Posterior vena cava (tissue), 2 donors: ENCODE measurements at regions not wholly inside any gene's neighbourhood (a gene's known extent, or its start where the extent isn't known, plus 50 kb on each side); places are given as distances from the start of the nearest gene placed in this dataset.
"Not testable (repeated sequence)": the region's sequence is repeated elsewhere in the genome, so short reads cannot be mapped to it uniquely, and the experiment has no call there.

Experiments used
- DNase-seq: peaks from one replicate; pipeline ENCODE4 v3.0.0-alpha.2; 2020; ENCODE audit warnings: low spot score
- intact Hi-C, 2 donors: fragments of 100-400 bp; cut with DNase I; formaldehyde crosslinking; loops; one replicate each; pipeline versions ENCODE4 v1.14.1 to v1.14.2; 2022 to 2023
- donor health status: DM: yes; HTN: yes; CAD: no.
- donor health status: DM: yes; HTN: yes; CAD: no.

DNA sequence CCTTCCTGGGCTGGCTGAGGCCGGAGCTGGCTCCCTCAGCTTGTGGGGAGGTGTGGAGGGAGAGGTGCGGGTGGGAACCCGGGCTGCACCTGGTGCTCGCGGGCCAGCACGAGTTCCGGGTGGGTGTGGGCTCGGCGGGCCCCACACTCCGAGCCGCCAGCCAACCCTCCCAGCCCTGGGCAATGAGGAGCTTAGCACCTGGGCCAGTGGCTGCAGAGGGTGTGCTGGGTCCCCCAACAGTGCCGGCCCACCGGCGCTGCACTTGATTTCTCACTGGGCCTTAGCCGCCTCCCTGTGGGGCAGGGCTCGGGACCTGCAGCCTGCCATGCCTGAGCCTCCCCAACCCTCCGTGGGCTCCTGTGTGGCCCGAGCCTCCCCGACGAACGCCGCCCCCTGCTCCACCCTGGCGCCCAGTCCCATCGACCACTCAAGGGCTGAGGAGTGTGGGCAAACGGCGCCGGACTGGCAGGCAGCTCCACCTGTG is 182.7 kb upstream of the PAQR3 start:
- peak; percentile 69 for DNase-seq
- intact Hi-C loops = no loop called here

DNA sequence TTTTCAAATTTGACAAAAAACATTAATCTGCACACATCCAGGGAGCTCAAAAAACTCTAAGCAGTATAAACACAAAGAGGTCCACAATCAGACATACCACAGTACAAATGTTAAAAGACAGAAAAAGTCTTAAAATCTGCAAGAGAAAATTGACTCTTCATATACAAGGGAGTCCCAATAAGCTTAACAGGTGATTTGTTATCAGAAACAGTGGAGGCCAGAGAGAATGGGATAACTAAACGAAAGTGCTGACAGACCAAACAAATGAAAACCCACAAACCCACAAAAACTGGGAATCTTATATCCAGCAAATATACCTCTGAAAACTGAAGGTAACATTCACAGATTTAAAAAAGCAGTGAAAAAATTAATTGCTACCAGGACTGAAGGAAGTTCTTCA is 182.0 kb upstream of the PAQR3 start:
- no peak for DNase-seq
- intact Hi-C loops = no loop called here

DNA sequence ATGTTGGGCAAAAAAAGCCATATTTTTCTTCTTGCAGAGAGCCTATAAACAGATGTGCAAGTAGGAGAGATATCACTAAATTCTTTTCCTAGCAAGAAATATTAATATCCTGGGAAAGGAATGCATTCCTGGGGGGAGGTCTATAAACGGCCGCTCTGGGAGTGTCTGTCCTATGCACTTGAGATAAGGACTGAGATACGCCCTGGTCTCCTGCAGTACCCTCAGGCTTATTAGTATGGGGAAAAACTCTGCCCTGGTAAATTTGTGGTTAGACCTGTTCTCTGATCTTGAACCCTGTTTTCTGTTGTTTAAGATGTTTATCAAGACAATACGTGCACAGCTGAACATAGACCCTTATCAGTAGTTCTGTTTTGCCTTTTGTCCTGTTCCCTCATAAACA is 177.8 kb upstream of the PAQR3 start:
- not testable (repeated sequence) for DNase-seq

GRCh38 chr4:79107014-79107413 is 167.8 kb upstream of the PAQR3 start:
- DNase-seq = no peak
- intact Hi-C loops = no loop called here

More for the DNA sequence above, 177.8 kb upstream of the PAQR3 start:
- intact Hi-C loops = not testable (repeated sequence)

- intact Hi-C loops = no loop called here
- DNase-seq = no peak
Measured at GRCh38 chr4:79088946-79089691, 149.9 kb upstream of the PAQR3 start.

DNA sequence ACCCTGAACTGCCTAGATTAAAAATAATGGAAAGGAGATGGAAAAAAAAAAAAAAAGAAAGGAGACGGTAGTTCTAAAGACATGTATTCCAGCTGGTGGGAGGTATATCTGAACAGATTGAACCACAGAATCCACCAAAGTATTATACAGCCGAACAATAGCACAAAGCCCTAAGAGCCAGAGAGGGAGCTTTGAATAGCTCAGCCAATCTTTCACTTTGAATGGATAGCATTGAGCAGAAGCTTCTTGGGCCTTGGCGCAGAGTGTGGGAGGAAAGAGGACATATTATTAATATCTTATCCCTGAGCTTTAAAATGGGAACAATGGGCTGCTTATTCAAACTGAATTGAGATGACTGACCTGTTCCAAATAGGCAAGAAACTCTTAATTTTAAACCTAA is 147.8 kb upstream of the PAQR3 start:
- DNase-seq = no peak
- intact Hi-C loops = no loop called here

DNA sequence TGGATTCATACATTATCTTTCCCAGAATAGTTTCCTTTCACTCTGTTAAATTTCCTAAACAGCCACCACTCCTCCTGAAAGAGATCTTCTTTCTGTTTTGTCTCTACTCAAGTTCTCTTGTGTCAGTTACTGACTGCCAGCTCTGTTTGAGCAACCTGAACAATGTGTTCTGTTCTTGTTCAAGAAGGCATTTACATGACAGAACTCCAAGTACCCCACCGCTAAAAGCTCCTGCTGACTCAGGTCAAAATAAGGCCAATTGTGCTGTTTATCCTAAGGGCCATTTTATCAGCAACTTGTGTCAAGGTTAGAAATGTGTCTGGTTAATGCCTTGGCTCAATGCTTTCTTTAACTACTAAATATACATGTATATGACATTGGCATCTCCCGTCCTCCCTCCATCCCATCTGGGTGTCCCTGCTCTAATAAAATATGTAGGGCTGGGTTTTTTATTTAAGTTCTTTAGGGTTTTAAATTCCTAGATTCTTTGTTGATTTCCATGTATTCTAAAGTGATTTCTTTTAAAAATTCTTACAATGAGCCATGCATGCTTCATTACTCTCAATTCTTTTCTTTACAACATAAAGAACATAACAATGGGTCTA is 144.3 kb upstream of the PAQR3 start:
- intact Hi-C loops = no loop called here
- DNase-seq = no peak

DNA sequence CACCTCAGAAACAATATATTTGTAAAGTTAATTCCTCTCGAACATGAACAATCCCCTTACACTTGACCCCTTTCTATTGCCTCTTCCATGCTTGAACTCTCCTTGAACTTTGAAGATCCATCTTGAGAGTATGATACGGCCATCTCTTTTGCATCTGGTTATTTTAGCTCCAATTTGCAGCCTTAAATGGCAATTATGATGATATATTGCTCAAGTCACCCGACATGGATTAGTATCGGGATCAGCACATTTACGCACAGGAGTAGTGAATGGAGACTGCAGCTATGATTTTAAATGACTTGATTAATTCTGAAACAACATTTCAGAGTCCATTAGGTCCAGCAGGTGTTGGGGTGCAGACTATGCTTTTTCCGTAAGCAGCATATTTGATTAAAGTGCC is 143.8 kb upstream of the PAQR3 start:
- no peak for DNase-seq
- intact Hi-C loops = no loop called here

DNA sequence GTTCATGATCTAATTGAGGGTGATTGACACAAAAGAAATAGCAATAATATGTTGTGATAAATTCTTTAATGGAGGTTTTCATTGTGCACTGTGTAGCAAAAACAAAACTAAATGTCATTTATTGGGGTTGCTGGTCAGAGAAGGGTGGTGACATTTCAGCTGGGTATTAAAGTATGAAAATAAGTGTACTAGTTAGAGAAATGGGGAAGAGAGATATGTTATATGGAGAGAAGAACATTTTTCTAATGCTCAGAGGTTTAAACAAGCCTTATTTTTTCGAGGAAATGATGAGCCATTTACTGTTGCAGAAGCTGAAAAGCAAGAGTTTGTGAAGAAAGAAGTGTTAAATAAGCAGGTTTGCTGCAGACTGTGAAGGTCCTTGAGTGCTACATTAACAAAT is 142.7 kb upstream of the PAQR3 start:
- intact Hi-C loops = no loop called here
- no peak for DNase-seq

DNA sequence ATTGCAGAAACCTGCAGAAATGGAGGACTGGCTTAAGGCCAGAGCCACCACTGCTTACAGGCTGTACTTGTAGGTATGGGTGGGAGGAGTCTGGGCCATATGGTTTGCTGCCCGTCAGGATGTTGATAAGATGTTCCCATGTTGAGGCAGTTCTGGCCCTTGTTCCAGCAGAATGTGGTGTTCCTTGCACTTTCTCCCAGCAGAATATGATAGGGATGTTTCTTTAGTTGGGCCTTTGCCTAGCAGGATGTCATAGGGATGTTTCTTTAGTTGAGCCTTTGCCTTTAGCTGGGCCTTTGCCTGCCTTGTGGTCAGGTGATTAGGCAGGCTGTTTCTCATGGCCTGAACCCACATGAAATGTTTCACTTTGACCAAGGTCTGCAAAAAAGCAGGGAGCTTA is 139.1 kb upstream of the PAQR3 start:
- DNase-seq = no peak
- intact Hi-C loops = no loop called here

- DNase-seq = no peak
- intact Hi-C loops = no loop called here
Measured at GRCh38 chr4:79074040-79074439, 134.8 kb upstream of the PAQR3 start.

- intact Hi-C loops = no loop called here
- DNase-seq = no peak
Measured at GRCh38 chr4:79073471-79073870, 134.2 kb upstream of the PAQR3 start.

GRCh38 chr4:79065262-79065661 is 126.0 kb upstream of the PAQR3 start:
- DNase-seq = no peak
- intact Hi-C loops = no loop called here

GRCh38 chr4:79064806-79065205 is 125.6 kb upstream of the PAQR3 start:
- intact Hi-C loops = no loop called here
- DNase-seq = no peak

GRCh38 chr4:79059631-79060399 is 120.6 kb upstream of the PAQR3 start:
- intact Hi-C loops = no loop called here

GRCh38 chr4:79057772-79058171 is 118.5 kb upstream of the PAQR3 start:
- intact Hi-C loops = no loop called here
- DNase-seq = no peak

More at GRCh38 chr4:79059631-79060399, 120.6 kb upstream of the PAQR3 start:
- no peak for DNase-seq

GRCh38 chr4:79053754-79054153 is 114.5 kb upstream of the PAQR3 start:
- intact Hi-C loops = no loop called here
- no peak for DNase-seq

DNA sequence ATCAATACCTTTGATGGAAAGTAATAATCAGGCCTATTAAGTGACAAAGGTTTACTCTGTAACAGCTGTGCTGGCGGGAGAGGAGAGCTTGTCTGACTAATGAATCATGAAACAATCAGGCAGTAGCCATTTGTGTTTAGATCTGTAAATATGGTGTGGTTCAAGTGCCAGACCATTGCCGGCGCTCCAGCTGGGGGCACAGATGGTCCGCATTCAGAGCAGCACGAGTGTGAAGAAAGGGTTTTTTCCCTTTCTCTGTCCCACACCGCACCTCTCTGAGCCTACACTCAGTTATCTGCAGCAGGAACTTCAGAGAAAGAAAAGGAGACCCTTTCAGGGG is 111.3 kb upstream of the PAQR3 start:
- intact Hi-C loops = no loop called here
- DNase-seq = no peak

DNA sequence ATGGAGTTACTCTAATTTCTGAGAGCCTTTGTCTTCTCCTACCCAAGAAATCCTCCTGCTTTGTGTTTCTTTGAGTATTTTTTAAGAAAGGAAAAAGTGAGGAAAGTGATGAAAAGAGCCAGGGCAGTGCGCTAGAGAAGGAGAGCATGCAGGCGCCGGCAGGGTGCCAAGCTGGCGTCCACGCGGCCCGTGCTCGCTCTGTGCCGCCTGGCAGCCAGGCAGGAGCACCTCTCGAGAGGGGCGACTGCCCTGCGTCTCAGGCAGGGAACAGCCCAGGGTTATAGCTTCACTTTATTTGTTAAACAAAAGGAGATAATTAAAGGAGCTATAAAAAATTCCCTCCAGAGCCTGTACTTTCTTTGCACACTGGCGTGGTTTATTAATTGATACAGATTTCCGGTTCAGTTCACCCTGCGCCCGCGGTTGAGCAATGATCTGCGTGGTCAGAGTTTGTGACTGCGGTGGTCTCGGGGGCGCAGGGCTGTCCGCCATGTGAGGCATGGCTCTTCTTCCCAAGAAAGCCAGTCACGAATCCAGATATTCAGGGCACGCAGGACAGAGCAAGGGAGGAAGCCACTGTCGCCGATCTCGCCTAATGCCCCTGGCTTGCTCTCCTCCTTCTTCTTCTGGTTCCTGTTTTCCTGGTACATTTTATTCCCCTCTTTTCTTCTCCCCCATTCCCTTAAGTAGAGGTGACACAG is 110.8 kb upstream of the PAQR3 start:
- intact Hi-C loops = no loop called here
- DNase-seq = no peak

GRCh38 chr4:79048878-79049277 is 109.6 kb upstream of the PAQR3 start:
- intact Hi-C loops = no loop called here
- no peak for DNase-seq
